MM.1S (cell line): ENCODE measurements at regions not wholly inside any gene's neighbourhood (a gene's known extent, or its start where the extent isn't known, plus 50 kb on each side); places are given as distances from the start of the nearest gene placed in this dataset.

Experiments used
- DNase-seq: peaks from one replicate; pipeline ENCODE4 v3.0.0-alpha.2; 2015
- H2AFZ ChIP-seq: fragments of 300-600 bp; sonication (generic); 2 replicates; pipeline ENCODE4 v1.6.0; 2016; ENCODE audit warnings: antibody characterized with exemption, low read length
- H3F3A ChIP-seq: fragments of 300-600 bp; sonication (generic); 2 replicates; pipeline ENCODE4 v1.6.1; 2016; ENCODE audit warnings: mild to moderate bottlenecking, antibody characterized with exemption, low read length, moderate library complexity, mixed read lengths; ENCODE audit not compliant: insufficient read depth
- H3K27ac ChIP-seq: fragments of 300-600 bp; sonication (generic); 2 replicates; pipeline ENCODE4 v1.5.1; 2016; ENCODE audit warnings: mild to moderate bottlenecking, low read length
- H3K27me3 ChIP-seq: fragments of 300-600 bp; sonication (generic); replicated peaks from 2 replicates; pipeline ENCODE4 v1.6.0; 2016; ENCODE audit warnings: low read length; ENCODE audit not compliant: insufficient read depth
- H3K36me3 ChIP-seq: fragments of 300-600 bp; sonication (generic); replicated peaks from 2 replicates; pipeline ENCODE4 v1.6.1; 2016; ENCODE audit warnings: mild to moderate bottlenecking, low read length, mixed read lengths; ENCODE audit not compliant: insufficient read depth
- H3K4me1 ChIP-seq: fragments of 300-600 bp; sonication (generic); 2 replicates; pipeline ENCODE4 v1.6.1; 2016; ENCODE audit warnings: low read length, mixed read lengths
- H3K4me2 ChIP-seq: fragments of 300-600 bp; sonication (generic); 2 replicates; pipeline ENCODE4 v1.6.0; 2016; ENCODE audit warnings: low read depth, low read length
- H3K4me3 ChIP-seq: fragments of 300-600 bp; sonication (generic); 2 replicates; pipeline ENCODE4 v1.5.1; 2016; ENCODE audit warnings: low read length, mixed read lengths
- H3K79me2 ChIP-seq: fragments of 300-600 bp; sonication (generic); 2 replicates; pipeline ENCODE4 v1.6.1; 2016; ENCODE audit warnings: mixed run types, low read length, mixed read lengths
- H3K9ac ChIP-seq: fragments of 300-600 bp; sonication (generic); 2 replicates; pipeline ENCODE4 v1.6.1; 2016; ENCODE audit warnings: low read length, mixed read lengths
- H3K9me2 ChIP-seq: fragments of 300-600 bp; sonication (generic); replicated peaks from 2 replicates; pipeline ENCODE4 v1.6.1; 2016; ENCODE audit warnings: mild to moderate bottlenecking, low read length, mixed read lengths; ENCODE audit not compliant: insufficient read depth
- H3K9me3 ChIP-seq: fragments of 300-600 bp; sonication (generic); replicated peaks from 2 replicates; pipeline ENCODE4 v1.6.1; 2016; ENCODE audit warnings: mild to moderate bottlenecking, low read length, mixed read lengths; ENCODE audit not compliant: insufficient read depth
- H4K20me1 ChIP-seq: fragments of 300-600 bp; sonication (generic); 2 replicates; pipeline ENCODE4 v1.6.1; 2016; ENCODE audit warnings: mild to moderate bottlenecking, low read length, moderate library complexity, mixed read lengths; ENCODE audit not compliant: insufficient read depth
- EZH2 ChIP-seq: fragments of 300-600 bp; sonication (generic); optimal IDR thresholded peaks from 2 replicates; pipeline ENCODE3; 2017; ENCODE audit warnings: low read depth, mild to moderate bottlenecking, antibody characterized with exemption, low read length, mixed read lengths
- EZH2phosphoT487 ChIP-seq: fragments of 300-600 bp; sonication (generic); IDR thresholded peaks from 2 replicates; pipeline ENCODE4 v1.6.1; 2018; ENCODE audit warnings: antibody characterized with exemption, low read length
- TF ChIP-seq, protein P1 (sequence below): fragments of 300-600 bp; sonication (generic); IDR thresholded peaks from 2 replicates; pipeline ENCODE4 v1.5.1; 2016; ENCODE audit warnings: antibody characterized with exemption, low read length, mixed read lengths

DNA sequence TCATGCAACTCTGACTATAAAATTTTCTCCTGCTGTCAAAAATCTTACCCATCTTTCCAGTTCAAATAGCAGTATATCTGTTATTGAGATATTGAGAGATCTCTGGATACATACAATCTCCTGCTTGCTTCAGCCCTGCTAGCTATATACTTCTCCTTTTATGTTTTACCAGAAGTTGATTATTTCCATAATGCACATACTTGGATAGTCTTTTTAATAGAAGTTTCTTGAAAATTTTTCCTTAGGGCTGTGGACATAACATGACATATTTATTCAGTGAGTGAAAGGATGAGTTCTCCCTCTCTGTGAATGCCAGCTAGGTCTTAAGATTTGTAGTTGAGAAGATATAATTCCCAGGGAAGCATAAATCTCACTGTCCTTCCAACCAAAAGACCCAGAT is 234.1 kb upstream of the NR3C2 start:
- no peak overlapping the region for H3K4me2 ChIP-seq
- H3F3A ChIP-seq: no peaks in the 10 kb centered on the region
- no peaks in the 10 kb centered on the region for H3K79me2 ChIP-seq
- no peak overlapping the region for H3K9ac ChIP-seq
- no peaks in the 10 kb centered on the region for H3K36me3 ChIP-seq
- H4K20me1 ChIP-seq: no peaks in the 10 kb centered on the region
- H3K4me1 ChIP-seq: no peaks in the 10 kb centered on the region
- H3K4me3 ChIP-seq: no peak overlapping the region
- H3K27ac ChIP-seq: no peak overlapping the region
- no peak for DNase-seq
- no peaks in the 10 kb centered on the region for H3K27me3 ChIP-seq
- no peak for TF ChIP-seq EZH2phosphoT487
- TF ChIP-seq EZH2: no peak
- TF ChIP-seq, protein P1, sequence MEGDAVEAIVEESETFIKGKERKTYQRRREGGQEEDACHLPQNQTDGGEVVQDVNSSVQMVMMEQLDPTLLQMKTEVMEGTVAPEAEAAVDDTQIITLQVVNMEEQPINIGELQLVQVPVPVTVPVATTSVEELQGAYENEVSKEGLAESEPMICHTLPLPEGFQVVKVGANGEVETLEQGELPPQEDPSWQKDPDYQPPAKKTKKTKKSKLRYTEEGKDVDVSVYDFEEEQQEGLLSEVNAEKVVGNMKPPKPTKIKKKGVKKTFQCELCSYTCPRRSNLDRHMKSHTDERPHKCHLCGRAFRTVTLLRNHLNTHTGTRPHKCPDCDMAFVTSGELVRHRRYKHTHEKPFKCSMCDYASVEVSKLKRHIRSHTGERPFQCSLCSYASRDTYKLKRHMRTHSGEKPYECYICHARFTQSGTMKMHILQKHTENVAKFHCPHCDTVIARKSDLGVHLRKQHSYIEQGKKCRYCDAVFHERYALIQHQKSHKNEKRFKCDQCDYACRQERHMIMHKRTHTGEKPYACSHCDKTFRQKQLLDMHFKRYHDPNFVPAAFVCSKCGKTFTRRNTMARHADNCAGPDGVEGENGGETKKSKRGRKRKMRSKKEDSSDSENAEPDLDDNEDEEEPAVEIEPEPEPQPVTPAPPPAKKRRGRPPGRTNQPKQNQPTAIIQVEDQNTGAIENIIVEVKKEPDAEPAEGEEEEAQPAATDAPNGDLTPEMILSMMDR: no peak
- no peaks in the 10 kb centered on the region for H3K9me2 ChIP-seq
- H3K9me3 ChIP-seq: no peaks in the 10 kb centered on the region
- no peak overlapping the region for H2AFZ ChIP-seq

DNA sequence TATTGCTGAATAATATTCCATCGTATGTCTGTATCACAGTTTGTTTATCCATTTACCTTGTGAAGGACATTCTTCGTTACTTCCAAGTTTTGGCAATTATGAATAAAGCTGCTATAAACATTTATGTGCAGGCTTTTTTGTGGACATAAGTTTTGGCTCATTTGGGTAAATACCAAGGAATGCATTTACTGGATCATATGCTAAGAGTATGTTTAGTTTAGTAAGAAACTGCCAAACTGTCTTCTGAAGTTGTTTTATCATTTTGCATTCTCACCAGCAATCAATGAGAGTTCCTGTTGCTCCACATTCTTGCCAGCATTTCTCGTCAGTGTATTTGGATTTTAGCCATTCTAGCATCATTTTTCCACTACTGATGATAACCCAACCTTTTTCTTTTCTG is 232.7 kb upstream of the NR3C2 start:
- no peaks in the 10 kb centered on the region for H3K36me3 ChIP-seq
- DNase-seq: no peak
- no peaks in the 10 kb centered on the region for H3K27me3 ChIP-seq
- no peaks in the 10 kb centered on the region for H3F3A ChIP-seq
- H3K27ac ChIP-seq: no peak overlapping the region
- no peaks in the 10 kb centered on the region for H4K20me1 ChIP-seq
- no peak overlapping the region for H3K9ac ChIP-seq
- TF ChIP-seq EZH2: no peak
- TF ChIP-seq, protein P1: no peak
- TF ChIP-seq EZH2phosphoT487: no peak
- H2AFZ ChIP-seq: no peak overlapping the region
- no peaks in the 10 kb centered on the region for H3K9me2 ChIP-seq
- no peaks in the 10 kb centered on the region for H3K79me2 ChIP-seq
- H3K4me3 ChIP-seq: no peak overlapping the region
- no peaks in the 10 kb centered on the region for H3K4me1 ChIP-seq
- H3K9me3 ChIP-seq: no peaks in the 10 kb centered on the region
- H3K4me2 ChIP-seq: no peak overlapping the region

DNA sequence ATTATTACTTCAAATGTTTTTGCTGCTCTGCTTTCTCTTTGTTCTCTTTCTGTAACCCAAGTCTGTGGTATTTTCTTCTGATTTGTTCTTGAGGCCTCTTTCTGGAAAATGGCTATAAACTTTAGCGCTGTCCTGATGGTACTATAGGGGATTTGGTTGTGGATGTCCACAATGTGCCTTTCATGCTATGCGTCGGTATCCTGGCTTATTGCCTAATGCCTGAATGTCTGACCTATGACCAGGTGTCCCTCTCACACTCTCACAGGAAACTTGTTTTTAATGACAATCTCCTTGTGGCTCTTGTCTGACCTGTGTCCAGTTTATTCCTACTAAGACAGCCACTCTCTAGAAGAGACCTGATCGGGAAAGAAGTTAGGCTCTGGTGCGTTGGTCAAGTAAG is 222.4 kb upstream of the NR3C2 start:
- Histone ChIP-seq H3K79me2 (no peaks in the 10 kb centered on the region), H3F3A (no peaks in the 10 kb centered on the region)

More for the DNA sequence above, 222.4 kb upstream of the NR3C2 start:
- H3K9me2 ChIP-seq: no peaks in the 10 kb centered on the region
- no peaks in the 10 kb centered on the region for H4K20me1 ChIP-seq
- no peak overlapping the region for H3K4me2 ChIP-seq
- no peaks in the 10 kb centered on the region for H3K36me3 ChIP-seq
- no peak for DNase-seq
- no peaks in the 10 kb centered on the region for H3K4me1 ChIP-seq
- H3K9me3 ChIP-seq: no peaks in the 10 kb centered on the region
- no peak overlapping the region for H3K27ac ChIP-seq
- no peak overlapping the region for H3K4me3 ChIP-seq
- no peak overlapping the region for H2AFZ ChIP-seq
- TF ChIP-seq EZH2 (no peak), EZH2phosphoT487 (no peak)
- TF ChIP-seq, protein P1: no peak
- no peaks in the 10 kb centered on the region for H3K27me3 ChIP-seq
- H3K9ac ChIP-seq: no peak overlapping the region
